PC-9 (cell line): ENCODE measurements at regions not wholly inside any gene's neighbourhood (a gene's known extent, or its start where the extent isn't known, plus 50 kb on each side); places are given as distances from the start of the nearest gene placed in this dataset.

Experiments used
- BruUV-seq: library from RNA; stranded (reverse); fragments of 400-500 nt; replicated peaks from 2 replicates; lab custom pipeline; 2021; lab: Mats Ljungman, UMichigan
- CTCF ChIA-PET: fragments of 300-600 bp; sonication (Branson Sonifier 250); formaldehyde crosslinking; loops from one replicate; lab custom pipeline; 2022; ENCODE audit warnings: antibody characterized with exemption; lab: Charles Lee
- POLR2A ChIA-PET: fragments of 300-600 bp; sonication (Branson Sonifier 250); formaldehyde crosslinking; loops from one replicate; lab custom pipeline; 2022; ENCODE audit warnings: antibody characterized with exemption; ENCODE audit not compliant: unreplicated experiment; lab: Charles Lee
- DNase-seq, 2 experiments: peaks; one replicate each; pipeline versions ENCODE4 v3.0.0 to v3.0.0-alpha.2; 2015 to 2022; ENCODE audit warnings: mixed read lengths in 1 of 2
- H2AFZ ChIP-seq: fragments of 200-600 bp; sonication (generic); 2 replicates; pipeline ENCODE4 v1.8.1; 2017; ENCODE audit warnings: antibody characterized with exemption
- H3F3A ChIP-seq: fragments of 200-600 bp; sonication (generic); 2 replicates; pipeline ENCODE4 v1.8.1; 2017; ENCODE audit warnings: antibody characterized with exemption, mild to moderate bottlenecking, low read depth; ENCODE audit not compliant: insufficient read depth
- H3K27ac ChIP-seq: fragments of 200-600 bp; sonication (generic); 2 replicates; pipeline ENCODE4 v1.6.1; 2016; ENCODE audit warnings: mixed run types
- H3K27me3 ChIP-seq: fragments of 200-600 bp; sonication (generic); 2 replicates; pipeline ENCODE4 v1.6.1; 2016; ENCODE audit warnings: low read depth, mixed run types; ENCODE audit not compliant: insufficient read depth
- H3K36me3 ChIP-seq: fragments of 200-600 bp; sonication (generic); 2 replicates; pipeline ENCODE4 v1.6.1; 2016; ENCODE audit warnings: low read depth, mixed run types
- H3K4me1 ChIP-seq: fragments of 200-600 bp; sonication (generic); replicated peaks from 2 replicates; pipeline ENCODE4 v1.6.1; 2016; ENCODE audit warnings: mixed run types; ENCODE audit not compliant: insufficient read depth
- H3K4me2 ChIP-seq: fragments of 200-600 bp; sonication (generic); 2 replicates; pipeline ENCODE4 v1.6.1; 2017; ENCODE audit warnings: mixed run types
- H3K4me3 ChIP-seq: fragments of 200-600 bp; sonication (generic); 2 replicates; pipeline ENCODE4 v1.6.1; 2016; ENCODE audit warnings: mixed run types
- H3K79me2 ChIP-seq: fragments of 200-600 bp; sonication (generic); 2 replicates; pipeline ENCODE4 v1.6.1; 2017; ENCODE audit warnings: low read depth, mixed run types
- H3K9me2 ChIP-seq: fragments of 200-600 bp; sonication (generic); 2 replicates; pipeline ENCODE4 v1.8.1; 2017; ENCODE audit warnings: mild to moderate bottlenecking; ENCODE audit not compliant: insufficient read depth
- H3K9me3 ChIP-seq: fragments of 200-600 bp; sonication (generic); 2 replicates; pipeline ENCODE4 v1.8.1; 2016; ENCODE audit warnings: low read depth; ENCODE audit not compliant: insufficient read depth
- H4K20me1 ChIP-seq: fragments of 200-600 bp; sonication (generic); 2 replicates; pipeline ENCODE4 v1.8.1; 2017; ENCODE audit not compliant: insufficient read depth
- EZH2 ChIP-seq: fragments of 200-600 bp; sonication (generic); IDR thresholded peaks from 2 replicates; pipeline ENCODE4 v1.8.0; 2017; ENCODE audit warnings: antibody characterized with exemption, low read depth
- intact Hi-C: fragments of 100-400 bp; cut with micrococcal nuclease; formaldehyde crosslinking; loops from one replicate; pipeline ENCODE4 v1.10.0; 2022; ENCODE audit not compliant: unreplicated experiment
- TF ChIP-seq, protein P1 (sequence below): fragments of 200-600 bp; sonication (generic); conservative IDR thresholded peaks from 2 replicates; pipeline ENCODE4 v1.6.1; 2017; ENCODE audit warnings: mixed run types, antibody characterized with exemption, mild to moderate bottlenecking, moderate library complexity

DNA sequence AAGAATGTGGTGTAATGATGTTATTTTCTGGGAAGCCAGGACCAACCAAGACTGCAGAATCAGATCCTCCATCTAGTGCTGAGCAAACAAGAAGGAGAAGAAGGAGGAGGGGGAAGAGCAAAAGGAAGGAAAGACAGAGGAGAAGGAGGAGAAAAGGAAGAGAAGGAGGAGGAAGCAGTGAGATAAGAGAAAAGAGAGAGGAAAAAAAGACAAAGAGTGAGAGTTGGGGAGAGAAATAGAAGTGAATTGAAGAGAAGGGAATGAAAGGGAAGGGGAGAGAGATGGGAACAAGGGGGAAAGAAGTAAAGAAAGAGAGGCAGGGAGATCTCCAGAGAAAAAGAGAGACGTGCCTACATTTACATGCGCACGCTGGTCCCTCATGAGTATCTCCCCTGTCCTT is 153.5 kb downstream of the MN1 start:
- H3K27ac ChIP-seq = no peak overlapping the region
- no peaks in the 10 kb centered on the region for H4K20me1 ChIP-seq
- H3K9me2 ChIP-seq = no peaks in the 10 kb centered on the region
- H3K4me1 ChIP-seq = no peaks in the 10 kb centered on the region
- no peaks in the 10 kb centered on the region for H3K36me3 ChIP-seq
- no peak overlapping the region for H2AFZ ChIP-seq
- no peak for TF ChIP-seq EZH2
- TF ChIP-seq, protein P1, sequence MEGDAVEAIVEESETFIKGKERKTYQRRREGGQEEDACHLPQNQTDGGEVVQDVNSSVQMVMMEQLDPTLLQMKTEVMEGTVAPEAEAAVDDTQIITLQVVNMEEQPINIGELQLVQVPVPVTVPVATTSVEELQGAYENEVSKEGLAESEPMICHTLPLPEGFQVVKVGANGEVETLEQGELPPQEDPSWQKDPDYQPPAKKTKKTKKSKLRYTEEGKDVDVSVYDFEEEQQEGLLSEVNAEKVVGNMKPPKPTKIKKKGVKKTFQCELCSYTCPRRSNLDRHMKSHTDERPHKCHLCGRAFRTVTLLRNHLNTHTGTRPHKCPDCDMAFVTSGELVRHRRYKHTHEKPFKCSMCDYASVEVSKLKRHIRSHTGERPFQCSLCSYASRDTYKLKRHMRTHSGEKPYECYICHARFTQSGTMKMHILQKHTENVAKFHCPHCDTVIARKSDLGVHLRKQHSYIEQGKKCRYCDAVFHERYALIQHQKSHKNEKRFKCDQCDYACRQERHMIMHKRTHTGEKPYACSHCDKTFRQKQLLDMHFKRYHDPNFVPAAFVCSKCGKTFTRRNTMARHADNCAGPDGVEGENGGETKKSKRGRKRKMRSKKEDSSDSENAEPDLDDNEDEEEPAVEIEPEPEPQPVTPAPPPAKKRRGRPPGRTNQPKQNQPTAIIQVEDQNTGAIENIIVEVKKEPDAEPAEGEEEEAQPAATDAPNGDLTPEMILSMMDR = no peak
- no TSS peak for BruUV-seq
- no peaks in the 10 kb centered on the region for H3K9me3 ChIP-seq
- H3K4me3 ChIP-seq = no peak overlapping the region
- DNase-seq = no peak
- no peaks in the 10 kb centered on the region for H3K27me3 ChIP-seq
- POLR2A ChIA-PET = no interaction called here
- CTCF ChIA-PET = no interaction called here
- no peaks in the 10 kb centered on the region for H3K79me2 ChIP-seq
- H3F3A ChIP-seq = no peaks in the 10 kb centered on the region
- intact Hi-C loops = no loop called here
- no peak overlapping the region for H3K4me2 ChIP-seq

- Histone ChIP-seq H3K36me3 (no peaks in the 10 kb centered on the region), H3K9me2 (no peaks in the 10 kb centered on the region), H3K27me3 (no peaks in the 10 kb centered on the region), H3K4me3 (no peak overlapping the region), H3K79me2 (no peaks in the 10 kb centered on the region), H3F3A (no peaks in the 10 kb centered on the region), H2AFZ (no peak overlapping the region), H4K20me1 (no peaks in the 10 kb centered on the region), H3K4me1 (no peaks in the 10 kb centered on the region), H3K9me3 (no peaks in the 10 kb centered on the region), H3K27ac (no peak overlapping the region), H3K4me2 (no peak overlapping the region)
- TF ChIP-seq, protein P1 = no peak
- no peak for TF ChIP-seq EZH2
- DNase-seq = no peak
- intact Hi-C loops = no loop called here
- CTCF ChIA-PET = no interaction called here
- BruUV-seq = no TSS peak
- POLR2A ChIA-PET = no interaction called here
Observed at GRCh38 chr22:27648853-27649252, 152.7 kb downstream of the MN1 start.

GRCh38 chr22:27650572-27650971 is 151.0 kb downstream of the MN1 start:
- Histone ChIP-seq H2AFZ (no peak overlapping the region), H3K4me1 (no peaks in the 10 kb centered on the region), H4K20me1 (no peaks in the 10 kb centered on the region), H3K9me2 (no peaks in the 10 kb centered on the region), H3K27ac (no peak overlapping the region), H3K4me2 (no peak overlapping the region), H3F3A (no peaks in the 10 kb centered on the region), H3K4me3 (no peak overlapping the region), H3K27me3 (no peaks in the 10 kb centered on the region), H3K36me3 (no peaks in the 10 kb centered on the region), H3K79me2 (no peaks in the 10 kb centered on the region), H3K9me3 (no peaks in the 10 kb centered on the region)
- POLR2A ChIA-PET = no interaction called here
- TF ChIP-seq EZH2 = no peak
- TF ChIP-seq, protein P1 = no peak
- CTCF ChIA-PET = no interaction called here
- no peak for DNase-seq
- intact Hi-C loops = no loop called here
- BruUV-seq = no TSS peak
